Esophagus squamous epithelium (tissue), 5 donors: ENCODE measurements at regions not wholly inside any gene's neighbourhood (a gene's known extent, or its start where the extent isn't known, plus 50 kb on each side); places are given as distances from the start of the nearest gene placed in this dataset.

Experiments used
- DNase-seq: peaks from one replicate; lab custom pipeline; 2025; lab: John Stamatoyannopoulos, UW
- H3K27ac ChIP-seq, 4 donors: fragments of 200-600 bp; sonication (generic); one replicate each; pipeline ENCODE4 v1.5.1; 2016 to 2019; ENCODE audit warnings: mild to moderate bottlenecking in 1 of 4
- H3K27me3 ChIP-seq, 4 donors: fragments of 200-600 bp; sonication (generic); 1 replicate in 3 of 4; 2 replicates in 1 of 4; pipeline versions ENCODE4 v1.5.1 to v1.6.0; 2017 to 2021; ENCODE audit warnings: antibody characterized with exemption in 1 of 4
- H3K36me3 ChIP-seq, 3 donors: fragments of 200-600 bp; sonication (generic); one replicate each; pipeline ENCODE4 v1.5.1; 2016 to 2019
- H3K4me1 ChIP-seq, 3 donors: fragments of 200-600 bp; sonication (generic); one replicate each; pipeline ENCODE4 v1.5.1; 2017 to 2019
- H3K4me3 ChIP-seq, 4 donors: fragments of 200-600 bp; sonication (generic); 1 replicate in 3 of 4; 2 replicates in 1 of 4; pipeline ENCODE4 v1.5.1; 2016 to 2019; ENCODE audit warnings: mild to moderate bottlenecking in 2 of 4, moderate library complexity in 1 of 4
- H3K9me3 ChIP-seq, 3 donors: fragments of 200-600 bp; sonication (generic); one replicate each; pipeline ENCODE4 v1.5.1; 2016 to 2019
- POLR2A ChIP-seq, 4 donors: fragments of 450-650 bp; IDR thresholded peaks; one replicate each; pipeline ENCODE4 v1.6.1; 2017; ENCODE audit warnings: antibody characterized with exemption in 4 of 4, mild to moderate bottlenecking in 4 of 4, moderate library complexity in 3 of 4
- WGBS, 2 donors: methylation state at CpG; one replicate each; pipeline ENCODE4 v1.1.5; 2018; 5-methylcytosine and 5-hydroxymethylcytosine counted together
- intact Hi-C: fragments of 100-400 bp; cut with DNase I; formaldehyde crosslinking; loops from one replicate; pipeline ENCODE4 v1.15.0; 2022
- TF ChIP-seq, protein P1 (sequence below), 6 experiments: fragments of 450-650 bp in 4 of 6; fragments of 200-600 bp in 2 of 6; sonication (generic) in 2 of 6; IDR thresholded peaks; one replicate each; pipeline ENCODE4 v1.5.1; 2016 to 2019; ENCODE audit warnings: antibody characterized with exemption in 6 of 6, mild to moderate bottlenecking in 4 of 6, moderate library complexity in 4 of 6
- donor health status: DM: yes; HTN: yes; CAD: no.

DNA sequence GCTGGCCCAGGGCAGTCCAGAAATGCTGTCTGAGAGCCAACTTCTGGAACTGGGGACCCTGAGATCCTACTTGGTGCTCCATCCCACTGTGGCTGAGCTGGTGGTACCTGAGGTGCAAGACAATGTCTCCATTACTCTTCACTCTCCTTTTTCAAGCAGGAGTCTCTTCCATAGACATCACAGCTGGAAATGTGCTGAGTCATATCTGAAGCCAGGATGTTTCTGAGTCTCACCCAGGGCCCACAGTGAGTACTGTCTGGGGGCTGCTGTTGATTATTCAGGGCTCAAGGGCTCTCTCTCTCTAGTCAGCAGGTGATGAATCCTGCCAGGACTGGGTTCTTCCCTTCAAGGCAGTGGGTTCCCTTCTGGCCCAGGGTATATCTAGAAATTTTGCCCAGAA, 145.2 kb upstream of the TAS2R1 start:
- Histone ChIP-seq H3K4me1 (no peaks in the 10 kb centered on the region), H3K27ac (no peak overlapping the region), H3K9me3 (no peaks in the 10 kb centered on the region), H3K4me3 (no peak overlapping the region), H3K27me3 (no peaks in the 10 kb centered on the region), H3K36me3 (no peaks in the 10 kb centered on the region)
- DNase-seq = no peak
- no peak for TF ChIP-seq POLR2A (IDR thresholded peaks at IDR 0.05)
- TF ChIP-seq, protein P1, sequence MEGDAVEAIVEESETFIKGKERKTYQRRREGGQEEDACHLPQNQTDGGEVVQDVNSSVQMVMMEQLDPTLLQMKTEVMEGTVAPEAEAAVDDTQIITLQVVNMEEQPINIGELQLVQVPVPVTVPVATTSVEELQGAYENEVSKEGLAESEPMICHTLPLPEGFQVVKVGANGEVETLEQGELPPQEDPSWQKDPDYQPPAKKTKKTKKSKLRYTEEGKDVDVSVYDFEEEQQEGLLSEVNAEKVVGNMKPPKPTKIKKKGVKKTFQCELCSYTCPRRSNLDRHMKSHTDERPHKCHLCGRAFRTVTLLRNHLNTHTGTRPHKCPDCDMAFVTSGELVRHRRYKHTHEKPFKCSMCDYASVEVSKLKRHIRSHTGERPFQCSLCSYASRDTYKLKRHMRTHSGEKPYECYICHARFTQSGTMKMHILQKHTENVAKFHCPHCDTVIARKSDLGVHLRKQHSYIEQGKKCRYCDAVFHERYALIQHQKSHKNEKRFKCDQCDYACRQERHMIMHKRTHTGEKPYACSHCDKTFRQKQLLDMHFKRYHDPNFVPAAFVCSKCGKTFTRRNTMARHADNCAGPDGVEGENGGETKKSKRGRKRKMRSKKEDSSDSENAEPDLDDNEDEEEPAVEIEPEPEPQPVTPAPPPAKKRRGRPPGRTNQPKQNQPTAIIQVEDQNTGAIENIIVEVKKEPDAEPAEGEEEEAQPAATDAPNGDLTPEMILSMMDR (IDR thresholded peaks at IDR 0.05) = no peak
- intact Hi-C loops = no loop called here

DNA sequence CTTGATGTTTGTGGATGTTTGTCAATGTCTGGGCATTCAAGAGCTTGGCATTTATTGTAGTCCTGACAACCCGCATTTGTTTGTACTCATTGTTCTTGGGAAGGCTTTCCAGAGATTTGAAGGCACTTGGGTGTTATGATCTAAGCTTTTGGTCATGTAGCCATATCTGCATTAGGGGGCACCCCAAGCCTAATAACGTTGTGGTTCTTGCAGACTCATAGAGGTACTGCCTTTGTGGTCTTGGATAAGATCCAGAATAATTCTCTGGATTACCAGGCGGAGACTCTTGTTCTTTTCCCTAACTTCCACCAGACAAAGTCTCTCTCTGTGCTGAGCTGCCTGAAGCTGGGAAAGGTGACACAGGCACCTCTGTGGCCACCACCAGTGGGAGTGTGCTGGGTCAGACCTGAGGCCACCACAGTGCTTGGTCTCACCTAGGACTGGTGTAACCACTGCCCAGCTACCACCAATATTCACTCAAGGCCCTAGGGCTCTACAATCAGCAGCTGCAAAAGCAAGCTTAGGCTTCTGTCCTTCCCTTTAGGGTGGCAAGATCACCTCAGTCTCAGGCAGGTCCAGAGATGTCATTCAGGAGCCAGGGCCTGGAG, 144.4 kb upstream of the TAS2R1 start:
- H3K4me3 ChIP-seq = no peak overlapping the region
- intact Hi-C loops = no loop called here
- 40 to 56% methylated on average over 2 to 3 of the region's 3 CpGs for WGBS, 2 donors

DNA sequence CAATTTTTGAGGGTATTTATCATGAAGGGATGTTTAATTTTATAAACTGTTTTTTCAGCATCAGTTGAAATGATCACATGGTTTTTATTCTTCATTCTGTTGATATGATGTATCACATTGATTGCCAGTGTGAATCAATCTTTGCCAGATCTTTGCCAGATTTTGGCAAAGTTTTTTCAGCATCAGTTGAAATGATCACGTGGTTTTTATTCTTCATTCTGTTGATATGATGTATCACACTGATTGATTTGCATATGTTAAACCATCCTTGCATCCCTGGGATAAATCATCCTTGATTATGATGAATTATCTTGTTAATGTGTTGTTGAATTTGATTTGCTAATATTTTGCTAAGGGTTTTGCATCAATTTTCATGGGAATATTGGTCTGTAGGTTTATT, 140.9 kb upstream of the TAS2R1 start:
- intact Hi-C loops = no loop called here
- Histone ChIP-seq H3K27me3 (no peaks in the 10 kb centered on the region), H3K27ac (no peak overlapping the region), H3K4me1 (no peaks in the 10 kb centered on the region), H3K4me3 (no peak overlapping the region), H3K9me3 (no peaks in the 10 kb centered on the region), H3K36me3 (no peaks in the 10 kb centered on the region)
- TF ChIP-seq, protein P1 (IDR thresholded peaks at IDR 0.05) = no peak
- TF ChIP-seq POLR2A (IDR thresholded peaks at IDR 0.05) = no peak
- no peak for DNase-seq
- WGBS, 2 donors = 27 to 46% methylated on average over 1 of the region's 1 CpG

More for the DNA sequence above, 144.4 kb upstream of the TAS2R1 start:
- Histone ChIP-seq H3K9me3 (no peaks in the 10 kb centered on the region), H3K27ac (no peak overlapping the region), H3K36me3 (no peaks in the 10 kb centered on the region), H3K27me3 (no peaks in the 10 kb centered on the region), H3K4me1 (no peaks in the 10 kb centered on the region)
- DNase-seq = no peak
- no peak for TF ChIP-seq POLR2A (IDR thresholded peaks at IDR 0.05)
- TF ChIP-seq, protein P1 (IDR thresholded peaks at IDR 0.05) = no peak

DNA sequence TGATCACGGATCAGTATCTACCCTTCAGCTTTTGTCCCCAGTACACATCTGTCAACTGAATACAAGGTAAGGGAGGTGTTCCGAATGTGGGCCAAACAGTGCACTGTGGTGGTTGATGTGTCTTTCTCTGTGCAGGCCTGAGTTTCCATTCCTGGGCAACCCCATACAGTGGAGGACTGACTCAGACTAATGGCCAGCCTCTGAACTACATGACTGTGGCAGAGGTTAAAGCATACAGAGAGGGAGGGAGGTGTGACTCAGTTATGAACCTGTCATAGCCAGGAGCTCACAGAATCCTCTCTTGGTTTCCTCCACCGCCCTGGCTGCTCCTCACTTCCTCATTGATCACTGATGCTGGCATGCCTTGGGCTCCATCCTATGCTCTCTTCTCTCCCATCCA, 136.4 kb upstream of the TAS2R1 start:
- intact Hi-C loops = no loop called here
- no peak for DNase-seq
- TF ChIP-seq POLR2A (IDR thresholded peaks at IDR 0.05) = no peak
- TF ChIP-seq, protein P1 (IDR thresholded peaks at IDR 0.05) = peak in 1 of 6 experiments; percentile 4
- no peaks in the 10 kb centered on the region for H3K36me3 ChIP-seq
- H3K9me3 ChIP-seq = no peaks in the 10 kb centered on the region
- no peak overlapping the region for H3K4me3 ChIP-seq
- no peaks in the 10 kb centered on the region for H3K4me1 ChIP-seq
- H3K27ac ChIP-seq = no peak overlapping the region
- WGBS, 2 donors = 71 to 85% methylated on average over 3 of the region's 3 CpGs
- no peaks in the 10 kb centered on the region for H3K27me3 ChIP-seq

DNA sequence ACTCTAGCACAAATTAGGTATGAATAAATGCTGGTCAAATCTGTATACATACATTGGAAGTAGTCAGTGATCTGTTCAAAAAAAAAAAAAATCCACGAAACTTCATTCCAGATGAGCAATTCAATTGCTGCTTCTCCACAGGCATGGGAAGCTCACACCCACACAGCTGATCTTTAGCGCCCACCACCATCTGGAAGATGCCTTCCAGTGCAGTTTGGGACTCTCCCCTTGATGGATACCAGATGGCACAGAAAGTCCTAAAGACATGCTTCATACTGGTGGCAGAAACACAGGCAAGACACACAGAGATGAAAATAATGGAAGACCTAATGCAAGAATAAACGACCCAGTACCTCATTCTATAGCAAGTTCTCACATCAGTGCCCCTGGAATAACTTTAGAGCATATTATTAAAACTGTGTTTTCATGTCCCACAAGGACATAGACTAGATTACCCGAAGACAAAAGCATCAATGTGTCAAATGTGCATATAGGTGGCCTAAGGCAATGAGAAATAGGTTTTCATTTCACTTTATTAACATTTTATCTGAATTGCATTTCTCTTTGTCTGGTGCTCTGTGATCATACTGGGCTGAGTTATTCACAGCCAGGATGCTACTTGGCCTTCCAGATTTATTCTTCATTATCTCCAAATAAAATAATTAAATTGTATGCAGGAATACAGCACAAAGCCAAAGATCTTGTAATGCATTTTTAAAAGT, 135.4 kb upstream of the TAS2R1 start:
- H3K36me3 ChIP-seq = no peaks in the 10 kb centered on the region
- 40% methylated on average over 4 of the region's 4 CpGs for WGBS, 2 donors
- H3K4me1 ChIP-seq = no peaks in the 10 kb centered on the region
- no peaks in the 10 kb centered on the region for H3K27me3 ChIP-seq
- no peak overlapping the region for H3K27ac ChIP-seq
- H3K4me3 ChIP-seq = no peak overlapping the region
- intact Hi-C loops = no loop called here
- TF ChIP-seq, protein P1 (IDR thresholded peaks at IDR 0.05) = no peak
- TF ChIP-seq POLR2A (IDR thresholded peaks at IDR 0.05) = no peak
- DNase-seq = no peak
- H3K9me3 ChIP-seq = no peaks in the 10 kb centered on the region
